HepG2 (cell line): ENCODE measurements at regions not wholly inside any gene's neighbourhood (a gene's known extent, or its start where the extent isn't known, plus 50 kb on each side); places are given as distances from the start of the nearest gene placed in this dataset.

Experiments used
- ATAC-seq: fragments of 200-7000 bp; cut with Tn5 transposase; 3 replicates; pipeline ENCODE4 v1.9.1; 2020; ENCODE audit warnings: mild to moderate bottlenecking, moderate library complexity
- BruUV-seq: library from RNA; stranded (reverse); fragments of 400-500 nt; replicated peaks from 2 replicates; lab custom pipeline; 2021; lab: Mats Ljungman, UMichigan
- CTCF ChIA-PET: fragments of 300-600 bp; formaldehyde crosslinking; extraction: SDS; loops from one replicate; lab custom pipeline; 2021; ENCODE audit warnings: low total read pairs, inconsistent platforms, low intra/inter-chr PET ratio; lab: Yijun Ruan, JAX
- POLR2A ChIA-PET: fragments of 350-600 bp; sonication (Branson Sonifier 250); formaldehyde crosslinking; loops from one replicate; lab custom pipeline; 2020; ENCODE audit warnings: antibody characterized with exemption, inconsistent platforms; lab: Yijun Ruan, JAX
- DNase-seq: peaks from one replicate; pipeline ENCODE4 v3.0.0-alpha.2; 2015; ENCODE audit warnings: low spot score
- FAIRE-seq: peaks from 3 replicates; lab custom pipeline; 2011; peaks lifted over from hg19 to GRCh38; lab: Jason Lieb, UNC
- H2AFZ ChIP-seq: one replicate; pipeline ENCODE4 v1.6.1; 2011; ENCODE audit warnings: low read length, inconsistent platforms
- H3K27ac ChIP-seq: fragments of 300-600 bp; 3 replicates; pipeline ENCODE4 v1.8.0; 2011; ENCODE audit warnings: mixed run types, mild to moderate bottlenecking, mixed read lengths, low read length, inconsistent platforms; ENCODE audit not compliant: insufficient read depth; ENCODE audit errors: extremely low read length
- H3K27me3 ChIP-seq, 2 experiments: fragments of 200-600 bp in 1 of 2; 2 replicates in 1 of 2; 3 replicates in 1 of 2; pipeline versions ENCODE4 v1.6.0 to v1.8.0; 2011; ENCODE audit warnings: low read length in 2 of 2, mild to moderate bottlenecking in 2 of 2, moderate library complexity in 2 of 2, inconsistent platforms in 1 of 2; ENCODE audit not compliant: insufficient read depth in 2 of 2, control insufficient read depth in 1 of 2
- H3K36me3 ChIP-seq, 2 experiments: fragments of 200-600 bp in 1 of 2; replicated peaks in 1 of 2; 2 replicates in 1 of 2; 3 replicates in 1 of 2; pipeline versions ENCODE4 v1.5.1 to v1.8.0; 2011; ENCODE audit warnings: low read length in 2 of 2, inconsistent platforms in 1 of 2; ENCODE audit not compliant: insufficient read depth in 2 of 2, control insufficient read depth in 1 of 2
- H3K4me1 ChIP-seq: 2 replicates; pipeline ENCODE4 v1.5.1; 2012; ENCODE audit warnings: low read length, inconsistent platforms; ENCODE audit not compliant: insufficient read depth
- H3K4me2 ChIP-seq: 2 replicates; pipeline ENCODE4 v1.6.0; 2011; ENCODE audit warnings: low read depth, low read length, inconsistent platforms
- H3K4me3 ChIP-seq, 3 experiments: fragments of 200-600 bp in 1 of 3; sonication (generic), shearing (Covaris generic) in 1 of 3; replicated peaks in 1 of 3; 2 replicates each; pipeline ENCODE4 v1.5.1; 2011 to 2016; ENCODE audit warnings: low read length in 3 of 3, inconsistent platforms in 2 of 3, low read depth in 2 of 3, mild to moderate bottlenecking in 2 of 3, control low read depth in 1 of 3, mixed read lengths in 1 of 3; ENCODE audit not compliant: insufficient read depth in 1 of 3
- H3K79me2 ChIP-seq: one replicate; pipeline ENCODE4 v1.6.1; 2011; ENCODE audit warnings: low read length, inconsistent platforms; ENCODE audit not compliant: insufficient read depth
- H3K9ac ChIP-seq: 2 replicates; pipeline ENCODE4 v1.6.0; 2011; ENCODE audit warnings: mild to moderate bottlenecking, low read depth, low read length, inconsistent platforms; ENCODE audit not compliant: insufficient read depth
- H3K9me3 ChIP-seq: 2 replicates; pipeline ENCODE4 v1.5.1; 2012; ENCODE audit warnings: mild to moderate bottlenecking, low read length
- H4K20me1 ChIP-seq: 2 replicates; pipeline ENCODE4 v1.6.0; 2011; ENCODE audit warnings: inconsistent platforms, mild to moderate bottlenecking, low read length, moderate library complexity; ENCODE audit not compliant: insufficient read depth
- ATRX ChIP-seq: sonication (generic); formaldehyde crosslinking; IDR thresholded peaks from 2 replicates; pipeline ENCODE4 v1.4.0; 2020; ENCODE audit warnings: missing genetic modification reagents, borderline replicate concordance
- JUND ChIP-seq: sonication (generic); formaldehyde crosslinking; IDR thresholded peaks from 2 replicates; pipeline ENCODE4 v1.8.0; 2022; ENCODE audit warnings: mild to moderate bottlenecking, missing genetic modification reagents
- RNF219 ChIP-seq: sonication (generic); formaldehyde crosslinking; IDR thresholded peaks from 2 replicates; pipeline ENCODE4 v1.5.0; 2020; ENCODE audit warnings: mild to moderate bottlenecking, missing genetic modification reagents
- ZBTB44 ChIP-seq: sonication (generic); formaldehyde crosslinking; IDR thresholded peaks from 2 replicates; pipeline ENCODE4 v1.4.0; 2020; ENCODE audit warnings: missing genetic modification reagents
- ZNF709 ChIP-seq: sonication (generic); formaldehyde crosslinking; IDR thresholded peaks from 2 replicates; pipeline ENCODE4 v1.5.0; 2020; ENCODE audit warnings: mild to moderate bottlenecking, missing genetic modification reagents
- WGBS: methylation state at CpG from one replicate; pipeline ENCODE4 v1.1.6; 2017; ENCODE audit warnings: low lambda C conversion rate; 5-methylcytosine and 5-hydroxymethylcytosine counted together
- in situ Hi-C: cut with HindIII; loops from 2 replicates; pipeline ENCODE4 v1.10.0; 2017; ENCODE audit warnings: low pct_unique_long_range_greater_than_20kb; ENCODE audit not compliant: extremely low pct_ligation_motif_present
- intact Hi-C: fragments of 100-400 bp; cut with micrococcal nuclease; formaldehyde crosslinking; loops from one replicate; pipeline ENCODE4 v1.10.0; 2022; ENCODE audit not compliant: unreplicated experiment

- WGBS: 18% methylated on average over 3 of the region's 3 CpGs
- H3K79me2 ChIP-seq: no peaks in the 10 kb centered on the region
- H3K27me3 ChIP-seq: no peaks in the 10 kb centered on the region
- H3K4me2 ChIP-seq: no peak overlapping the region
- ATAC-seq (no peak), DNase-seq (no peak), FAIRE-seq (no peak)
- H2AFZ ChIP-seq: no peak overlapping the region
- TF ChIP-seq ZNF709 (CRISPR knock-in tag) (no peak), RNF219 (CRISPR knock-in tag) (no peak), ZBTB44 (no peak), ATRX (CRISPR knock-in tag) (no peak), JUND (CRISPR knock-in tag) (no peak)
- no peak overlapping the region for H3K4me3 ChIP-seq
- H3K9me3 ChIP-seq: peaks cover 71% of the 10 kb centered on the region
- intact Hi-C loops: no loop called here
- BruUV-seq: no TSS peak
- H3K27ac ChIP-seq: no peak overlapping the region
- H3K36me3 ChIP-seq: no peaks in the 10 kb centered on the region
- H4K20me1 ChIP-seq: no peaks in the 10 kb centered on the region
- H3K4me1 ChIP-seq: no peaks in the 10 kb centered on the region
- POLR2A ChIA-PET: no interaction called here
- CTCF ChIA-PET: no interaction called here
- in situ Hi-C loops: no loop called here
- H3K9ac ChIP-seq: no peak overlapping the region
Observed at GRCh38 chr18:43879415-43879814, 602.1 kb upstream of the SYT4 start.
